B cell (primary cell): ENCODE measurements at regions not wholly inside any gene's neighbourhood (a gene's known extent, or its start where the extent isn't known, plus 50 kb on each side); places are given as distances from the start of the nearest gene placed in this dataset.

ENCODE experiments used
- ATAC-seq: fragments of 200-7000 bp; cut with Tn5 transposase; one replicate; pipeline ENCODE4 v1.10.0; 2021; ENCODE audit warnings: low read depth, mild to moderate bottlenecking, moderate number of reproducible peaks, moderate library complexity
- CTCF ChIA-PET: fragments of 350-600 bp; sonication (Branson Sonifier 250); formaldehyde crosslinking; loops from one replicate; lab custom pipeline; 2021; ENCODE audit warnings: antibody characterized with exemption, inconsistent platforms; lab: Charles Lee
- POLR2A ChIA-PET: fragments of 350-600 bp; sonication (Branson Sonifier 250); formaldehyde crosslinking; loops from one replicate; lab custom pipeline; 2021; ENCODE audit warnings: antibody characterized with exemption; lab: Charles Lee
- DNase-seq: peaks from one replicate; pipeline ENCODE4 v3.0.0; 2013
- H2AFZ ChIP-seq: 2 replicates; pipeline ENCODE4 v1.6.1; 2012; ENCODE audit warnings: mild to moderate bottlenecking, low read depth, low read length; ENCODE audit not compliant: insufficient read depth, poor library complexity, severe bottlenecking
- H3K27ac ChIP-seq, 2 donors: 1 replicate in 1 of 2; 2 replicates in 1 of 2; pipeline ENCODE4 v1.5.1; 2012 to 2013; ENCODE audit warnings: low read length in 2 of 2, mild to moderate bottlenecking in 2 of 2, moderate library complexity in 1 of 2
- H3K27me3 ChIP-seq, 4 experiments: fragments of 200-600 bp in 1 of 4; sonication (generic) in 1 of 4; replicated peaks in 1 of 4; 1 replicate in 2 of 4; 2 replicates in 2 of 4; pipeline versions ENCODE4 v1.6.1 to v1.7.0; 2013 to 2016; ENCODE audit warnings: low read length in 3 of 4, mild to moderate bottlenecking in 2 of 4, mixed read lengths in 1 of 4, moderate library complexity in 1 of 4; ENCODE audit not compliant: insufficient read depth in 4 of 4, control insufficient read depth in 3 of 4; ENCODE audit errors: control extremely low read depth in 1 of 4
- H3K36me3 ChIP-seq, 2 experiments: replicated peaks in 1 of 2; 1 replicate in 1 of 2; 2 replicates in 1 of 2; pipeline versions ENCODE4 v1.6.1 to v1.7.1; 2013; ENCODE audit warnings: low read length in 1 of 2; ENCODE audit not compliant: insufficient read depth in 2 of 2, control insufficient read depth in 1 of 2; ENCODE audit errors: control extremely low read depth in 1 of 2, extremely low read depth in 1 of 2
- H3K4me1 ChIP-seq, 2 donors: fragments of 200-600 bp in 1 of 2; sonication (generic) in 1 of 2; 1 replicate in 1 of 2; 2 replicates in 1 of 2; pipeline versions ENCODE4 v1.5.1 to v1.6.1; 2013 to 2017; ENCODE audit warnings: low read length in 2 of 2; ENCODE audit not compliant: control insufficient read depth in 2 of 2, insufficient read depth in 2 of 2
- H3K4me2 ChIP-seq: replicated peaks from 2 replicates; pipeline ENCODE3; 2012; ENCODE audit warnings: mild to moderate bottlenecking, low read depth, low read length; ENCODE audit not compliant: poor library complexity, severe bottlenecking
- H3K4me3 ChIP-seq, 5 experiments: fragments of 200-600 bp in 1 of 5; sonication (generic) in 1 of 5; 1 replicate in 3 of 5; 2 replicates in 2 of 5; pipeline versions ENCODE4 v1.5.1 to v1.7.0; 2011 to 2016; ENCODE audit warnings: low read length in 4 of 5, mild to moderate bottlenecking in 4 of 5, low read depth in 2 of 5, control low read depth in 1 of 5, moderate library complexity in 1 of 5; ENCODE audit not compliant: insufficient read depth in 1 of 5; ENCODE audit errors: control extremely low read depth in 1 of 5, extremely low read depth in 1 of 5
- H3K79me2 ChIP-seq: fragments of 200-600 bp; sonication (generic); one replicate; pipeline ENCODE4 v1.6.0; 2016; ENCODE audit warnings: low read length; ENCODE audit not compliant: control insufficient read depth, insufficient read depth
- H3K9ac ChIP-seq: fragments of 200-600 bp; sonication (generic); 2 replicates; pipeline ENCODE4 v1.6.1; 2017; ENCODE audit warnings: mild to moderate bottlenecking, low read length, moderate library complexity
- H3K9me3 ChIP-seq, 3 donors: one replicate each; pipeline versions ENCODE4 v1.6.1 to v1.7.1; 2013; ENCODE audit warnings: low read length in 2 of 3; ENCODE audit not compliant: control insufficient read depth in 2 of 3, insufficient read depth in 1 of 3; ENCODE audit errors: control extremely low read depth in 1 of 3
- H4K20me1 ChIP-seq: 2 replicates; pipeline ENCODE4 v1.6.0; 2012; ENCODE audit warnings: mild to moderate bottlenecking, low read length; ENCODE audit not compliant: insufficient read depth, control insufficient read depth, poor library complexity, severe bottlenecking
- H3K27ac Mint-ChIP-seq: one replicate; pipeline ENCODE4 v1.8.0; 2021; ENCODE audit warnings: mixed read lengths
- H3K27me3 Mint-ChIP-seq: one replicate; pipeline ENCODE4 v1.8.0; 2021; ENCODE audit warnings: mixed read lengths
- H3K4me1 Mint-ChIP-seq: one replicate; pipeline ENCODE4 v1.8.0; 2021; ENCODE audit warnings: mixed read lengths
- H3K4me3 Mint-ChIP-seq: one replicate; pipeline ENCODE4 v1.8.0; 2021; ENCODE audit warnings: mixed read lengths
- H3K9me3 Mint-ChIP-seq: one replicate; pipeline ENCODE4 v1.8.0; 2022; ENCODE audit warnings: mixed read lengths; ENCODE audit not compliant: insufficient read depth
- CTCF ChIP-seq: fragments of 200-600 bp; IDR thresholded peaks from one replicate; pipeline ENCODE4 v1.8.0; 2022; ENCODE audit warnings: antibody characterized with exemption, mild to moderate bottlenecking
- EZH2 ChIP-seq: IDR thresholded peaks from 2 replicates; pipeline ENCODE4 v1.6.1; 2012; ENCODE audit warnings: borderline replicate concordance, low read depth, mild to moderate bottlenecking, moderate library complexity, low read length; ENCODE audit not compliant: insufficient read depth, poor library complexity, severe bottlenecking
- WGBS: methylation state at CpG from one replicate; pipeline ENCODE4 v1.1.5; 2013; ENCODE audit warnings: missing lambda C conversion rate; ENCODE audit not compliant: insufficient coverage; 5-methylcytosine and 5-hydroxymethylcytosine counted together
- intact Hi-C: fragments of 100-400 bp; cut with micrococcal nuclease; formaldehyde crosslinking; loops from one replicate; pipeline ENCODE4 v1.10.0; 2022

GRCh38 chr4:177041356-177041755, 248.6 kb upstream of the VEGFC start:
- Histone ChIP-seq H3K36me3 (no peaks in the 10 kb centered on the region), H3K9me3 (no peaks in the 10 kb centered on the region), H3K27ac (no peak overlapping the region), H4K20me1 (no peaks in the 10 kb centered on the region), H3K4me2 (no peak overlapping the region), H3K4me3 (no peak overlapping the region), H3K4me1 (no peaks in the 10 kb centered on the region), H3K27me3 (no peaks in the 10 kb centered on the region), H3K79me2 (no peaks in the 10 kb centered on the region), H2AFZ (no peak overlapping the region), H3K9ac (no peak overlapping the region)
- intact Hi-C loops: no loop called here
- Mint-ChIP-seq H3K9me3 (no peaks in the 10 kb centered on the region), H3K4me3 (no peak overlapping the region), H3K27me3 (no peaks in the 10 kb centered on the region), H3K4me1 (no peaks in the 10 kb centered on the region), H3K27ac (no peak overlapping the region)
- TF ChIP-seq EZH2 (no peak), CTCF (no peak)
- DNase-seq: no peak
- POLR2A ChIA-PET: no interaction called here
- ATAC-seq: no peak
- WGBS: 90% methylated on average over 4 of the region's 4 CpGs
- CTCF ChIA-PET: no interaction called here

GRCh38 chr4:177047070-177047850, 254.5 kb upstream of the VEGFC start:
- H3K4me3 ChIP-seq: no peak overlapping the region
- Mint-ChIP-seq H3K27me3 (no peaks in the 10 kb centered on the region), H3K4me3 (no peak overlapping the region), H3K9me3 (no peaks in the 10 kb centered on the region), H3K4me1 (no peaks in the 10 kb centered on the region), H3K27ac (no peak overlapping the region)
- no peak overlapping the region for H2AFZ ChIP-seq
- intact Hi-C loops: loop anchor here (5.0 kb wide), 1 partner anchor 670 kb away; no protein-coding TSS in a partner anchor
- no peaks in the 10 kb centered on the region for H3K79me2 ChIP-seq
- WGBS: 63% methylated on average over 5 of the region's 11 CpGs
- ChIA-PET POLR2A (no interaction called here), CTCF (interaction anchor here (0.5 to 2.3 kb wide), 12 partner anchors 10 to 1093 kb away, joined by 3 to 15 read pairs (median 3); no protein-coding TSS in a partner anchor)
- no peaks in the 10 kb centered on the region for H4K20me1 ChIP-seq
- DNase-seq: peak; percentile 43
- no peak overlapping the region for H3K27ac ChIP-seq
- no peaks in the 10 kb centered on the region for H3K36me3 ChIP-seq
- peak; percentile 69 for ATAC-seq
- H3K9ac ChIP-seq: no peak overlapping the region
- peak; percentile 80 for TF ChIP-seq CTCF
- TF ChIP-seq EZH2: no peak
- no peaks in the 10 kb centered on the region for H3K9me3 ChIP-seq
- H3K4me2 ChIP-seq: no peak overlapping the region
- H3K4me1 ChIP-seq: no peaks in the 10 kb centered on the region
- no peaks in the 10 kb centered on the region for H3K27me3 ChIP-seq
